CD14-positive monocyte (primary cell): ENCODE measurements at regions not wholly inside any gene's neighbourhood (a gene's known extent, or its start where the extent isn't known, plus 50 kb on each side); places are given as distances from the start of the nearest gene placed in this dataset.

Experiments
- DNase-seq, 3 donors: peaks; one replicate each; pipeline ENCODE4 v3.0.0-alpha.2; 2011 to 2022
- H2AFZ ChIP-seq: 2 replicates; pipeline ENCODE4 v1.6.0; 2012; ENCODE audit warnings: mild to moderate bottlenecking, low read depth, low read length, inconsistent platforms; ENCODE audit not compliant: insufficient read depth, poor library complexity, severe bottlenecking
- H3K27ac ChIP-seq, 2 donors: 1 replicate in 1 of 2; 2 replicates in 1 of 2; pipeline ENCODE4 v1.5.1; 2012 to 2013; ENCODE audit warnings: low read length in 2 of 2, control low read depth in 1 of 2, inconsistent platforms in 1 of 2, low read depth in 1 of 2, mild to moderate bottlenecking in 1 of 2
- H3K27me3 ChIP-seq, 2 donors: one replicate each; pipeline versions ENCODE4 v1.6.0 to v1.6.1; 2011 to 2013; ENCODE audit warnings: low read length in 2 of 2; ENCODE audit not compliant: control insufficient read depth in 2 of 2, insufficient read depth in 2 of 2
- H3K36me3 ChIP-seq, 2 donors: replicated peaks in 1 of 2; 1 replicate in 1 of 2; 2 replicates in 1 of 2; pipeline versions ENCODE4 v1.5.1 to v1.6.1; 2012 to 2013; ENCODE audit warnings: low read length in 2 of 2, control low read depth in 1 of 2, inconsistent platforms in 1 of 2, mild to moderate bottlenecking in 1 of 2; ENCODE audit not compliant: insufficient read depth in 2 of 2, control insufficient read depth in 1 of 2
- H3K4me1 ChIP-seq, 2 donors: 1 replicate in 1 of 2; 2 replicates in 1 of 2; pipeline versions ENCODE4 v1.5.1 to v1.6.1; 2012 to 2013; ENCODE audit warnings: low read length in 2 of 2, control low read depth in 1 of 2, inconsistent platforms in 1 of 2, mild to moderate bottlenecking in 1 of 2, moderate library complexity in 1 of 2; ENCODE audit not compliant: insufficient read depth in 2 of 2, control insufficient read depth in 1 of 2
- H3K4me2 ChIP-seq: replicated peaks from 2 replicates; pipeline ENCODE3; 2012; ENCODE audit warnings: low read length, moderate library complexity, mild to moderate bottlenecking; ENCODE audit not compliant: poor library complexity, severe bottlenecking; ENCODE audit errors: extremely low read depth
- H3K4me3 ChIP-seq, 3 experiments: fragments of 200-600 bp in 1 of 3; sonication (generic) in 1 of 3; replicated peaks in 1 of 3; 1 replicate in 2 of 3; 2 replicates in 1 of 3; pipeline ENCODE4 v1.5.1; 2011 to 2013; ENCODE audit warnings: low read length in 3 of 3, mild to moderate bottlenecking in 3 of 3, control low read depth in 2 of 3, low read depth in 2 of 3, inconsistent platforms in 1 of 3, moderate library complexity in 1 of 3
- H3K79me2 ChIP-seq: 2 replicates; pipeline ENCODE4 v1.6.0; 2012; ENCODE audit warnings: mild to moderate bottlenecking, control low read depth, inconsistent platforms, low read length, moderate library complexity; ENCODE audit not compliant: insufficient read depth
- H3K9ac ChIP-seq: 2 replicates; pipeline ENCODE4 v1.6.0; 2017; ENCODE audit warnings: low read length, mild to moderate bottlenecking; ENCODE audit not compliant: insufficient read depth, poor library complexity, severe bottlenecking
- H3K9me3 ChIP-seq, 2 donors: replicated peaks in 1 of 2; 1 replicate in 1 of 2; 2 replicates in 1 of 2; pipeline versions ENCODE4 v1.5.1 to v1.6.1; 2012 to 2013; ENCODE audit warnings: low read length in 2 of 2, control low read depth in 1 of 2; ENCODE audit not compliant: control insufficient read depth in 1 of 2, insufficient read depth in 1 of 2
- H4K20me1 ChIP-seq: 2 replicates; pipeline ENCODE4 v1.6.0; 2012; ENCODE audit warnings: mild to moderate bottlenecking, low read length, control low read depth, moderate library complexity; ENCODE audit not compliant: insufficient read depth
- H3K27ac Mint-ChIP-seq, 7 donors: one replicate each; pipeline ENCODE4 v1.8.0; 2020; ENCODE audit warnings: mild to moderate bottlenecking in 7 of 7, mixed read lengths in 7 of 7, moderate library complexity in 6 of 7, inconsistent platforms in 2 of 7
- H3K27me3 Mint-ChIP-seq, 3 donors: one replicate each; pipeline ENCODE4 v1.8.0; 2021 to 2022; ENCODE audit warnings: low read depth in 3 of 3, mild to moderate bottlenecking in 3 of 3, mixed read lengths in 3 of 3, moderate library complexity in 3 of 3, inconsistent platforms in 1 of 3
- H3K36me3 Mint-ChIP-seq, 2 donors: one replicate each; pipeline ENCODE4 v1.8.0; 2020; ENCODE audit warnings: mixed read lengths in 2 of 2, inconsistent platforms in 1 of 2, mild to moderate bottlenecking in 1 of 2
- H3K4me1 Mint-ChIP-seq: one replicate; pipeline ENCODE4 v1.8.0; 2020; ENCODE audit warnings: mild to moderate bottlenecking, mixed read lengths
- H3K4me3 Mint-ChIP-seq, 2 donors: one replicate each; pipeline ENCODE4 v1.8.0; 2020; ENCODE audit warnings: mild to moderate bottlenecking in 2 of 2, mixed read lengths in 2 of 2, moderate library complexity in 1 of 2
- H3K9me3 Mint-ChIP-seq, 7 donors: one replicate each; pipeline ENCODE4 v1.8.0; 2020 to 2022; ENCODE audit warnings: mixed read lengths in 7 of 7, mild to moderate bottlenecking in 6 of 7, moderate library complexity in 6 of 7, inconsistent platforms in 2 of 7
- CTCF ChIP-seq: fragments of 200-600 bp; IDR thresholded peaks from one replicate; pipeline ENCODE4 v1.8.0; 2022; ENCODE audit warnings: antibody characterized with exemption, mild to moderate bottlenecking
- WGBS: methylation state at CpG from one replicate; pipeline ENCODE4 v1.1.5; 2013; ENCODE audit warnings: missing lambda C conversion rate; ENCODE audit not compliant: insufficient coverage; 5-methylcytosine and 5-hydroxymethylcytosine counted together
- intact Hi-C, 2 donors: fragments of 100-400 bp; cut with micrococcal nuclease; formaldehyde crosslinking; loops; one replicate each; pipeline versions ENCODE4 v1.15.0 to v1.15.1; 2023

- H3K9me3 ChIP-seq, result peaks cover 4 to 6% of the 10 kb centered on the region in 2 donors
- no peak overlapping the region for H3K4me3 Mint-ChIP-seq
- TF ChIP-seq CTCF, result no peak
- no peaks in the 10 kb centered on the region for H4K20me1 ChIP-seq
- peaks cover 0 to 8% (median 2%) of the 10 kb centered on the region in 7 donors for H3K9me3 Mint-ChIP-seq
- H3K27ac Mint-ChIP-seq, result no peak overlapping the region
- no peak overlapping the region for H2AFZ ChIP-seq
- H3K79me2 ChIP-seq, result no peaks in the 10 kb centered on the region
- no peak overlapping the region for H3K27ac ChIP-seq
- DNase-seq, result no peak
- no peaks in the 10 kb centered on the region for H3K4me1 ChIP-seq
- H3K9ac ChIP-seq, result no peak overlapping the region
- H3K27me3 Mint-ChIP-seq, result no peaks in the 10 kb centered on the region
- H3K4me3 ChIP-seq, result no peak overlapping the region
- no peaks in the 10 kb centered on the region for H3K4me1 Mint-ChIP-seq
- intact Hi-C loops, result no loop called here
- no peak overlapping the region for H3K4me2 ChIP-seq
- H3K36me3 ChIP-seq, result no peaks in the 10 kb centered on the region
- H3K27me3 ChIP-seq, result no peaks in the 10 kb centered on the region
- no CpG with 5 or more reads among the region's 7 CpGs for WGBS
- no peaks in the 10 kb centered on the region for H3K36me3 Mint-ChIP-seq
Measured at GRCh38 chr6:145561095-145562072, 173.9 kb downstream of the EPM2A start.

- Mint-ChIP-seq H3K9me3 (peaks cover 0 to 8% (median 2%) of the 10 kb centered on the region in 7 donors), H3K27ac (no peak overlapping the region), H3K36me3 (no peaks in the 10 kb centered on the region), H3K4me1 (no peaks in the 10 kb centered on the region), H3K4me3 (no peak overlapping the region), H3K27me3 (no peaks in the 10 kb centered on the region)
- H3K27me3 ChIP-seq, result no peaks in the 10 kb centered on the region
- no peak overlapping the region for H3K27ac ChIP-seq
- no peak overlapping the region for H3K4me2 ChIP-seq
- no peak overlapping the region for H2AFZ ChIP-seq
- no peaks in the 10 kb centered on the region for H3K79me2 ChIP-seq
- no peak for TF ChIP-seq CTCF
- H3K36me3 ChIP-seq, result no peaks in the 10 kb centered on the region
- H3K4me1 ChIP-seq, result no peaks in the 10 kb centered on the region
- intact Hi-C loops, result no loop called here
- 90% methylated on average over 9 of the region's 10 CpGs for WGBS
- H3K9ac ChIP-seq, result no peak overlapping the region
- no peak for DNase-seq
- H3K9me3 ChIP-seq, result peaks cover 4 to 6% of the 10 kb centered on the region in 2 donors
- H4K20me1 ChIP-seq, result no peaks in the 10 kb centered on the region
- no peak overlapping the region for H3K4me3 ChIP-seq
Measured at GRCh38 chr6:145562771-145563615, 172.3 kb downstream of the EPM2A start.
